ENCODE measurements at regions not wholly inside any gene's neighbourhood (a gene's known extent, or its start where the extent isn't known, plus 50 kb on each side); places are given as distances from the start of the nearest gene placed in this dataset.

- Histone ChIP-seq H3K79me2 (ENCODE audit: low read length) (no peaks in the 10 kb centered on the region), H3K27ac (ENCODE audit: low read length) (no peak overlapping the region), H2AFZ (ENCODE audit: low read length) (no peak overlapping the region), H3K9me3 (ENCODE audit: low read length) (no peaks in the 10 kb centered on the region), H3K4me3 (ENCODE audit: low read length) (no peak overlapping the region), H3K9me2 (replicated peaks; ENCODE audit: insufficient read depth, low read length) (no peaks in the 10 kb centered on the region), H3K9ac (ENCODE audit: low read length) (no peak overlapping the region), H3K36me3 (ENCODE audit: insufficient read depth, low read length) (no peaks in the 10 kb centered on the region), H3K4me2 (ENCODE audit: low read depth, low read length, poor library complexity, severe bottlenecking) (no peak overlapping the region), H4K20me1 (ENCODE audit: insufficient read depth, low read depth, low read length) (no peaks in the 10 kb centered on the region), H3K4me1 (ENCODE audit: low read length) (no peaks in the 10 kb centered on the region), H3K27me3 (ENCODE audit: low read length) (no peaks in the 10 kb centered on the region)
- DNase-seq = no peak
Observed at GRCh38 chr11:127485541-127485940, 485.0 kb upstream of the KIRREL3 start.

- Histone ChIP-seq H3K9me2 (replicated peaks; ENCODE audit: insufficient read depth, low read length) (no peaks in the 10 kb centered on the region), H3K79me2 (ENCODE audit: low read length) (no peaks in the 10 kb centered on the region), H3K9ac (ENCODE audit: low read length) (no peak overlapping the region), H3K36me3 (ENCODE audit: insufficient read depth, low read length) (no peaks in the 10 kb centered on the region), H2AFZ (ENCODE audit: low read length) (no peak overlapping the region), H3K4me2 (ENCODE audit: low read depth, low read length, poor library complexity, severe bottlenecking) (no peak overlapping the region), H3K27me3 (ENCODE audit: low read length) (no peaks in the 10 kb centered on the region), H4K20me1 (ENCODE audit: insufficient read depth, low read depth, low read length) (no peaks in the 10 kb centered on the region), H3K27ac (ENCODE audit: low read length) (no peak overlapping the region), H3K9me3 (ENCODE audit: low read length) (no peaks in the 10 kb centered on the region), H3K4me1 (ENCODE audit: low read length) (no peaks in the 10 kb centered on the region), H3K4me3 (ENCODE audit: low read length) (no peak overlapping the region)
- DNase-seq = no peak
Observed at GRCh38 chr11:127481391-127481790, 480.8 kb upstream of the KIRREL3 start.

GRCh38 chr11:127478826-127479225 is 478.3 kb upstream of the KIRREL3 start:
- H2AFZ ChIP-seq (ENCODE audit: low read length) = no peak overlapping the region
- H3K9me2 ChIP-seq (replicated peaks; ENCODE audit: insufficient read depth, low read length) = no peaks in the 10 kb centered on the region
- H4K20me1 ChIP-seq (ENCODE audit: insufficient read depth, low read depth, low read length) = no peaks in the 10 kb centered on the region
- no peak for DNase-seq
- H3K27me3 ChIP-seq (ENCODE audit: low read length) = no peaks in the 10 kb centered on the region
- no peak overlapping the region for H3K4me2 ChIP-seq (ENCODE audit: low read depth, low read length, poor library complexity, severe bottlenecking)
- H3K9me3 ChIP-seq (ENCODE audit: low read length) = no peaks in the 10 kb centered on the region
- no peak overlapping the region for H3K9ac ChIP-seq (ENCODE audit: low read length)
- H3K27ac ChIP-seq (ENCODE audit: low read length) = no peak overlapping the region
- H3K4me3 ChIP-seq (ENCODE audit: low read length) = no peak overlapping the region
- no peaks in the 10 kb centered on the region for H3K79me2 ChIP-seq (ENCODE audit: low read length)
- no peaks in the 10 kb centered on the region for H3K4me1 ChIP-seq (ENCODE audit: low read length)
- no peaks in the 10 kb centered on the region for H3K36me3 ChIP-seq (ENCODE audit: insufficient read depth, low read length)

- DNase-seq = no peak
- Histone ChIP-seq H3K27me3 (ENCODE audit: low read length) (no peaks in the 10 kb centered on the region), H3K4me3 (ENCODE audit: low read length) (no peak overlapping the region), H3K79me2 (ENCODE audit: low read length) (no peaks in the 10 kb centered on the region), H3K4me2 (ENCODE audit: low read depth, low read length, poor library complexity, severe bottlenecking) (no peak overlapping the region), H4K20me1 (ENCODE audit: insufficient read depth, low read depth, low read length) (no peaks in the 10 kb centered on the region), H3K9ac (ENCODE audit: low read length) (no peak overlapping the region), H3K36me3 (ENCODE audit: insufficient read depth, low read length) (no peaks in the 10 kb centered on the region), H3K9me2 (replicated peaks; ENCODE audit: insufficient read depth, low read length) (no peaks in the 10 kb centered on the region), H2AFZ (ENCODE audit: low read length) (no peak overlapping the region), H3K4me1 (ENCODE audit: low read length) (no peaks in the 10 kb centered on the region), H3K9me3 (ENCODE audit: low read length) (no peaks in the 10 kb centered on the region), H3K27ac (ENCODE audit: low read length) (no peak overlapping the region)
Observed at GRCh38 chr11:127474766-127475165, 474.2 kb upstream of the KIRREL3 start.

GRCh38 chr11:127472505-127472904 is 471.9 kb upstream of the KIRREL3 start:
- H3K9ac ChIP-seq (ENCODE audit: low read length) = no peak overlapping the region
- H2AFZ ChIP-seq (ENCODE audit: low read length) = no peak overlapping the region
- no peak overlapping the region for H3K27ac ChIP-seq (ENCODE audit: low read length)
- H3K9me2 ChIP-seq (replicated peaks; ENCODE audit: insufficient read depth, low read length) = no peaks in the 10 kb centered on the region
- H3K4me3 ChIP-seq (ENCODE audit: low read length) = no peak overlapping the region
- H3K79me2 ChIP-seq (ENCODE audit: low read length) = no peaks in the 10 kb centered on the region
- H3K4me1 ChIP-seq (ENCODE audit: low read length) = no peaks in the 10 kb centered on the region
- H3K4me2 ChIP-seq (ENCODE audit: low read depth, low read length, poor library complexity, severe bottlenecking) = no peak overlapping the region
- no peak for DNase-seq
- no peaks in the 10 kb centered on the region for H3K27me3 ChIP-seq (ENCODE audit: low read length)
- H4K20me1 ChIP-seq (ENCODE audit: insufficient read depth, low read depth, low read length) = no peaks in the 10 kb centered on the region
- H3K36me3 ChIP-seq (ENCODE audit: insufficient read depth, low read length) = no peaks in the 10 kb centered on the region
- no peaks in the 10 kb centered on the region for H3K9me3 ChIP-seq (ENCODE audit: low read length)

GRCh38 chr11:127471662-127472061 is 471.1 kb upstream of the KIRREL3 start:
- Histone ChIP-seq H3K36me3 (ENCODE audit: insufficient read depth, low read length) (no peaks in the 10 kb centered on the region), H3K27ac (ENCODE audit: low read length) (no peak overlapping the region), H3K4me3 (ENCODE audit: low read length) (no peak overlapping the region), H3K4me2 (ENCODE audit: low read depth, low read length, poor library complexity, severe bottlenecking) (no peak overlapping the region), H3K79me2 (ENCODE audit: low read length) (no peaks in the 10 kb centered on the region), H2AFZ (ENCODE audit: low read length) (no peak overlapping the region), H4K20me1 (ENCODE audit: insufficient read depth, low read depth, low read length) (no peaks in the 10 kb centered on the region), H3K9me2 (replicated peaks; ENCODE audit: insufficient read depth, low read length) (no peaks in the 10 kb centered on the region), H3K9me3 (ENCODE audit: low read length) (no peaks in the 10 kb centered on the region), H3K9ac (ENCODE audit: low read length) (no peak overlapping the region), H3K4me1 (ENCODE audit: low read length) (no peaks in the 10 kb centered on the region), H3K27me3 (ENCODE audit: low read length) (no peaks in the 10 kb centered on the region)
- no peak for DNase-seq

- Histone ChIP-seq H3K4me1 (ENCODE audit: low read length) (no peaks in the 10 kb centered on the region), H3K27ac (ENCODE audit: low read length) (no peak overlapping the region), H3K4me2 (ENCODE audit: low read depth, low read length, poor library complexity, severe bottlenecking) (no peak overlapping the region), H3K79me2 (ENCODE audit: low read length) (no peaks in the 10 kb centered on the region), H3K9me3 (ENCODE audit: low read length) (no peaks in the 10 kb centered on the region), H3K9ac (ENCODE audit: low read length) (no peak overlapping the region), H3K36me3 (ENCODE audit: insufficient read depth, low read length) (no peaks in the 10 kb centered on the region), H4K20me1 (ENCODE audit: insufficient read depth, low read depth, low read length) (no peaks in the 10 kb centered on the region), H3K9me2 (replicated peaks; ENCODE audit: insufficient read depth, low read length) (no peaks in the 10 kb centered on the region), H3K27me3 (ENCODE audit: low read length) (no peaks in the 10 kb centered on the region), H2AFZ (ENCODE audit: low read length) (no peak overlapping the region), H3K4me3 (ENCODE audit: low read length) (no peak overlapping the region)
- peak; percentile 46 for DNase-seq
Observed at GRCh38 chr11:127470306-127470884, 469.8 kb upstream of the KIRREL3 start.

- no peaks in the 10 kb centered on the region for H3K36me3 ChIP-seq (ENCODE audit: insufficient read depth, low read length)
- no peak overlapping the region for H3K4me3 ChIP-seq (ENCODE audit: low read length)
- H3K27me3 ChIP-seq (ENCODE audit: low read length) = no peaks in the 10 kb centered on the region
- no peaks in the 10 kb centered on the region for H3K4me1 ChIP-seq (ENCODE audit: low read length)
- no peak overlapping the region for H3K4me2 ChIP-seq (ENCODE audit: low read depth, low read length, poor library complexity, severe bottlenecking)
- H3K27ac ChIP-seq (ENCODE audit: low read length) = no peak overlapping the region
- no peaks in the 10 kb centered on the region for H3K9me3 ChIP-seq (ENCODE audit: low read length)
- DNase-seq = no peak
- no peaks in the 10 kb centered on the region for H4K20me1 ChIP-seq (ENCODE audit: insufficient read depth, low read depth, low read length)
- no peaks in the 10 kb centered on the region for H3K9me2 ChIP-seq (replicated peaks; ENCODE audit: insufficient read depth, low read length)
- H2AFZ ChIP-seq (ENCODE audit: low read length) = no peak overlapping the region
- no peak overlapping the region for H3K9ac ChIP-seq (ENCODE audit: low read length)
- no peaks in the 10 kb centered on the region for H3K79me2 ChIP-seq (ENCODE audit: low read length)
Observed at GRCh38 chr11:127464325-127464724, 463.8 kb upstream of the KIRREL3 start.

GRCh38 chr11:127462065-127462344 is 461.4 kb upstream of the KIRREL3 start:
- Histone ChIP-seq H3K4me1 (ENCODE audit: low read length) (no peaks in the 10 kb centered on the region), H3K27me3 (ENCODE audit: low read length) (no peaks in the 10 kb centered on the region), H3K4me2 (ENCODE audit: low read depth, low read length, poor library complexity, severe bottlenecking) (no peak overlapping the region), H3K4me3 (ENCODE audit: low read length) (no peak overlapping the region), H2AFZ (ENCODE audit: low read length) (no peak overlapping the region), H3K27ac (ENCODE audit: low read length) (no peak overlapping the region), H3K9ac (ENCODE audit: low read length) (no peak overlapping the region), H3K36me3 (ENCODE audit: insufficient read depth, low read length) (no peaks in the 10 kb centered on the region), H4K20me1 (ENCODE audit: insufficient read depth, low read depth, low read length) (no peaks in the 10 kb centered on the region), H3K79me2 (ENCODE audit: low read length) (no peaks in the 10 kb centered on the region), H3K9me3 (ENCODE audit: low read length) (no peaks in the 10 kb centered on the region), H3K9me2 (replicated peaks; ENCODE audit: insufficient read depth, low read length) (no peaks in the 10 kb centered on the region)
- DNase-seq = no peak

Measured in Karpas-422 (cell line).